CD4-positive, alpha-beta T cell (primary cell): ENCODE measurements at regions not wholly inside any gene's neighbourhood (a gene's known extent, or its start where the extent isn't known, plus 50 kb on each side); places are given as distances from the start of the nearest gene placed in this dataset.

Source experiments
- ATAC-seq: fragments of 200-7000 bp; cut with Tn5 transposase; one replicate; pipeline ENCODE4 v1.10.0; 2022; ENCODE audit warnings: mild to moderate bottlenecking; ENCODE audit not compliant: poor library complexity
- CTCF ChIA-PET: fragments of 350-600 bp; sonication (Branson Sonifier 250); formaldehyde crosslinking; loops from one replicate; lab custom pipeline; 2021; ENCODE audit warnings: antibody characterized with exemption, inconsistent platforms; lab: Charles Lee
- POLR2A ChIA-PET: fragments of 350-600 bp; sonication (Branson Sonifier 250); formaldehyde crosslinking; loops from one replicate; lab custom pipeline; 2021; ENCODE audit warnings: antibody characterized with exemption, inconsistent platforms; lab: Charles Lee
- DNase-seq, 14 experiments: peaks; one replicate each; pipeline ENCODE4 v3.0.0-alpha.2; 2013 to 2020; ENCODE audit warnings: mixed read lengths in 2 of 14
- H3K27ac ChIP-seq, 2 donors: one replicate each; pipeline versions ENCODE4 v1.5.1 to v1.7.0; 2013; ENCODE audit warnings: low read length in 2 of 2, low read depth in 1 of 2, mild to moderate bottlenecking in 1 of 2
- H3K27me3 ChIP-seq, 2 experiments: 1 replicate in 1 of 2; 2 replicates in 1 of 2; pipeline versions ENCODE4 v1.6.1 to v1.7.0; 2013; ENCODE audit warnings: low read length in 2 of 2, control low read depth in 1 of 2, mild to moderate bottlenecking in 1 of 2, moderate library complexity in 1 of 2; ENCODE audit not compliant: insufficient read depth in 2 of 2, control insufficient read depth in 1 of 2
- H3K36me3 ChIP-seq: one replicate; pipeline ENCODE4 v1.6.1; 2013; ENCODE audit warnings: low read length, control low read depth; ENCODE audit not compliant: insufficient read depth
- H3K4me1 ChIP-seq: one replicate; pipeline ENCODE4 v1.6.1; 2013; ENCODE audit warnings: low read length, control low read depth; ENCODE audit not compliant: insufficient read depth
- H3K4me3 ChIP-seq: one replicate; pipeline ENCODE4 v1.5.1; 2013; ENCODE audit warnings: mild to moderate bottlenecking, low read length, moderate library complexity
- H3K9me3 ChIP-seq, 2 experiments: 1 replicate in 1 of 2; 2 replicates in 1 of 2; pipeline versions ENCODE4 v1.6.1 to v1.7.0; 2013; ENCODE audit warnings: low read length in 2 of 2, mild to moderate bottlenecking in 2 of 2, control low read depth in 1 of 2, moderate library complexity in 1 of 2; ENCODE audit not compliant: control insufficient read depth in 1 of 2, insufficient read depth in 1 of 2
- H3K27ac Mint-ChIP-seq: one replicate; pipeline ENCODE4 v1.8.0; 2020; ENCODE audit warnings: mixed read lengths
- H3K27me3 Mint-ChIP-seq: one replicate; pipeline ENCODE4 v1.8.0; 2021; ENCODE audit warnings: mixed read lengths
- H3K36me3 Mint-ChIP-seq: one replicate; pipeline ENCODE4 v1.8.0; 2021; ENCODE audit warnings: low read depth, mixed read lengths
- H3K4me1 Mint-ChIP-seq: one replicate; pipeline ENCODE4 v1.8.0; 2021; ENCODE audit warnings: low read depth, mixed read lengths
- H3K4me3 Mint-ChIP-seq: one replicate; pipeline ENCODE4 v1.8.0; 2020; ENCODE audit warnings: mild to moderate bottlenecking, mixed read lengths
- H3K9me3 Mint-ChIP-seq: one replicate; pipeline ENCODE4 v1.8.0; 2020; ENCODE audit warnings: mixed read lengths
- intact Hi-C, 2 experiments: fragments of 100-400 bp; cut with DNase I in 1 of 2; cut with micrococcal nuclease in 1 of 2; formaldehyde crosslinking; loops; one replicate each; pipeline versions ENCODE4 v1.15.1 to v1.9.0; 2023 to 2025; cut with DNase I, micrococcal nuclease
- TF ChIP-seq, protein P1 (sequence below): fragments of 200-600 bp; IDR thresholded peaks from one replicate; pipeline ENCODE4 v1.8.0; 2022; ENCODE audit warnings: antibody characterized with exemption, mild to moderate bottlenecking

DNA sequence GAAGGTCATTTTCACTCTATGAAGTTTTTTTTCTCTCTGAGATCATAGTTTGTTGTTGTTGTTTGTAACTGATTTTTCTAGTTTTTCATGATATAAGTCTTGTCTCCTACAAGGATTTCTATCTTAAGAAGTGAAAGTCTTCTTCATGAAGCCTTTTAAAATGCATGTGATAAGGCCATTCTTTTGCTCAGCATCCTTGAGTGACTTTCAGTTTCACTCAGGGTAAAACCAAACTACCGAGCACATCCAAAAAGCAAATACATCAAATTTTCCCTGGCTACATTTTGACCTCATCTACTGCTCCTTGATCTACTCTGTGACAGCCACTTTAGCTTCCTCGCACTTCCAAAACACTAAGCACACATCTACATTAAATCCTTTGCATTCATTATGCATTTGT lies 580.7 kb downstream of the KCTD8 start:
- H3K9me3 Mint-ChIP-seq = peaks cover 10% of the 10 kb centered on the region
- TF ChIP-seq, protein P1, sequence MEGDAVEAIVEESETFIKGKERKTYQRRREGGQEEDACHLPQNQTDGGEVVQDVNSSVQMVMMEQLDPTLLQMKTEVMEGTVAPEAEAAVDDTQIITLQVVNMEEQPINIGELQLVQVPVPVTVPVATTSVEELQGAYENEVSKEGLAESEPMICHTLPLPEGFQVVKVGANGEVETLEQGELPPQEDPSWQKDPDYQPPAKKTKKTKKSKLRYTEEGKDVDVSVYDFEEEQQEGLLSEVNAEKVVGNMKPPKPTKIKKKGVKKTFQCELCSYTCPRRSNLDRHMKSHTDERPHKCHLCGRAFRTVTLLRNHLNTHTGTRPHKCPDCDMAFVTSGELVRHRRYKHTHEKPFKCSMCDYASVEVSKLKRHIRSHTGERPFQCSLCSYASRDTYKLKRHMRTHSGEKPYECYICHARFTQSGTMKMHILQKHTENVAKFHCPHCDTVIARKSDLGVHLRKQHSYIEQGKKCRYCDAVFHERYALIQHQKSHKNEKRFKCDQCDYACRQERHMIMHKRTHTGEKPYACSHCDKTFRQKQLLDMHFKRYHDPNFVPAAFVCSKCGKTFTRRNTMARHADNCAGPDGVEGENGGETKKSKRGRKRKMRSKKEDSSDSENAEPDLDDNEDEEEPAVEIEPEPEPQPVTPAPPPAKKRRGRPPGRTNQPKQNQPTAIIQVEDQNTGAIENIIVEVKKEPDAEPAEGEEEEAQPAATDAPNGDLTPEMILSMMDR = no peak
- Histone ChIP-seq H3K36me3 (no peaks in the 10 kb centered on the region), H3K27ac (no peak overlapping the region), H3K27me3 (no peaks in the 10 kb centered on the region), H3K9me3 (no peaks in the 10 kb centered on the region), H3K4me1 (no peaks in the 10 kb centered on the region), H3K4me3 (no peak overlapping the region)
- no peaks in the 10 kb centered on the region for H3K4me1 Mint-ChIP-seq
- H3K36me3 Mint-ChIP-seq = no peaks in the 10 kb centered on the region
- H3K27ac Mint-ChIP-seq = no peak overlapping the region
- ChIA-PET CTCF (no interaction called here), POLR2A (no interaction called here)
- ATAC-seq = no peak
- intact Hi-C loops = no loop called here
- H3K4me3 Mint-ChIP-seq = no peak overlapping the region
- no peaks in the 10 kb centered on the region for H3K27me3 Mint-ChIP-seq
- no peak for DNase-seq

DNA sequence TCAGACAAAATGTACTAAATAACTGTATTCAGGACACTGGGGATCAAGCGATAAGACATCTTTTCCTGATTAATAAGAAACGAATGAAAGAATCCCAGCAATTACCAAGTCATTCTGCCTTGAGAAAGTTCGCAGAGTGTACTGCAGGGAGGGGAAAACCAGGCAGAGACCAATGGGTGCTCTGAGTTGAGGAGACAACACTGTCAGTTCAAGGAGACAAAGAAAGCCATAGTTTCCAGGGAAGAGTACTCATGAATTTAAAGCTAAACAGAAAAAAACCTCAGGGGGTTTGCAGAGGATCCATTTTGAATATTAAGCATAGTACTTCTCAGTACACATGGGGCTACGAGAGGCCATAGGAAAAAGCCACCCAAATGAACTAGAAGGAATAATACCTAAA lies 573.0 kb downstream of the KCTD8 start:
- H3K4me1 Mint-ChIP-seq = no peaks in the 10 kb centered on the region
- POLR2A ChIA-PET = no interaction called here
- no peak for DNase-seq

DNA sequence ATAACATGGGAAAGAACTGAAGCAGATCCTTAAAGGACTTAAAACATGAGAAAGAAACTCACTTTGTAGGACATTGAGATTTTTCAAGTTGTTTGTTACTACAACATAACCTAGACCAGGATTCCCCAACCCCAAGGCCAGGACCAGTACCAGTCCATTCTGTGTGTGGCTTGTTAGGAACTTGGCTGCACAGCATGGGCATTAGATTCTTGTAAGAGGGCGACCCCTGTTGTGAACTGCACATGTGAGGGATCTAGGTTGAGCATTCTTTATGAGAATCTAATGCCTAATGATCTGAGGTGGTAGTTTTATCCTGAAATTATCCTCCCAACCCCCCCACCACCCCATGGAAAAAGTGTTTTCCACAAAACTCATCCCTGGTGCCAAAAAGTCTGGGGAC lies 566.1 kb downstream of the KCTD8 start:
- POLR2A ChIA-PET = no interaction called here
- TF ChIP-seq, protein P1 = no peak
- H3K9me3 ChIP-seq = peaks cover 0 to under 1% of the 10 kb centered on the region in 2 experiments

More for the DNA sequence above, 573.0 kb downstream of the KCTD8 start:
- Mint-ChIP-seq H3K27me3 (no peaks in the 10 kb centered on the region), H3K36me3 (no peaks in the 10 kb centered on the region), H3K9me3 (peaks cover 14% of the 10 kb centered on the region), H3K27ac (no peak overlapping the region), H3K4me3 (no peak overlapping the region)
- Histone ChIP-seq H3K4me3 (no peak overlapping the region), H3K9me3 (peaks cover 0 to 5% of the 10 kb centered on the region in 2 experiments), H3K4me1 (no peaks in the 10 kb centered on the region), H3K27me3 (no peaks in the 10 kb centered on the region), H3K36me3 (no peaks in the 10 kb centered on the region), H3K27ac (no peak overlapping the region)
- TF ChIP-seq, protein P1 = no peak
- ATAC-seq = no peak
- intact Hi-C loops = no loop called here
- CTCF ChIA-PET = no interaction called here

More for the DNA sequence above, 566.1 kb downstream of the KCTD8 start:
- no peak overlapping the region for H3K4me3 Mint-ChIP-seq
- Histone ChIP-seq H3K27me3 (no peaks in the 10 kb centered on the region), H3K4me3 (no peak overlapping the region), H3K36me3 (no peaks in the 10 kb centered on the region), H3K4me1 (no peaks in the 10 kb centered on the region), H3K27ac (no peak overlapping the region)
- DNase-seq (no peak), ATAC-seq (no peak)
- no peaks in the 10 kb centered on the region for H3K4me1 Mint-ChIP-seq
- no peak overlapping the region for H3K27ac Mint-ChIP-seq
- no peaks in the 10 kb centered on the region for H3K36me3 Mint-ChIP-seq
- CTCF ChIA-PET = no interaction called here
- peaks cover 18% of the 10 kb centered on the region for H3K9me3 Mint-ChIP-seq
- H3K27me3 Mint-ChIP-seq = no peaks in the 10 kb centered on the region
- intact Hi-C loops = no loop called here
